GM12878 (cell line): ENCODE measurements at regions not wholly inside any gene's neighbourhood (a gene's known extent, or its start where the extent isn't known, plus 50 kb on each side); places are given as distances from the start of the nearest gene placed in this dataset.
"Not testable (repeated sequence)": the region's sequence is repeated elsewhere in the genome, so short reads cannot be mapped to it uniquely, and the experiment has no call there.

Experiments used
- CHD1 ChIP-seq: IDR thresholded peaks from 2 replicates; pipeline ENCODE4 v1.6.1; 2012; ENCODE audit warnings: low read depth, low read length, improper control_type of control experiment
- EZH2 ChIP-seq: IDR thresholded peaks from 2 replicates; pipeline ENCODE4 v1.6.1; 2012; ENCODE audit warnings: low read depth, mild to moderate bottlenecking, control low read depth, inconsistent platforms, low read length, borderline replicate concordance; ENCODE audit not compliant: control insufficient read depth
- FOS ChIP-seq: IDR thresholded peaks from 3 replicates; pipeline ENCODE4 v1.6.1; 2011; ENCODE audit warnings: borderline replicate concordance; ENCODE audit not compliant: insufficient read length; ENCODE audit errors: extremely low read depth
- MXI1 ChIP-seq: fragments of 150-350 bp; IDR thresholded peaks from 2 replicates; pipeline ENCODE4 v1.6.1; 2011; ENCODE audit warnings: low read depth, mild to moderate bottlenecking, inconsistent platforms, low read length, improper control_type of control experiment
- PAX5 ChIP-seq: IDR thresholded peaks from 2 replicates; pipeline ENCODE4 v1.6.1; 2011; ENCODE audit warnings: low read depth, low read length, borderline replicate concordance
- POLR2A ChIP-seq: IDR thresholded peaks from 2 replicates; pipeline ENCODE4 v1.6.1; 2011; ENCODE audit warnings: low read depth, mild to moderate bottlenecking, low read length
- SRF ChIP-seq, 2 experiments: IDR thresholded peaks; 2 replicates each; pipeline ENCODE4 v1.6.1; 2011; ENCODE audit warnings: low read depth in 2 of 2, low read length in 2 of 2, mild to moderate bottlenecking in 1 of 2, moderate library complexity in 1 of 2
- ZZZ3 ChIP-seq: IDR thresholded peaks from 2 replicates; pipeline ENCODE4 v1.6.1; 2011; ENCODE audit warnings: low read depth; ENCODE audit not compliant: control insufficient read depth, insufficient read length
- TF ChIP-seq, protein P1 (sequence below), 3 experiments: IDR thresholded peaks in 2 of 3; conservative IDR thresholded peaks in 1 of 3; 2 replicates each; pipeline ENCODE4 v1.5.1; 2011; ENCODE audit warnings: low read depth in 3 of 3, low read length in 3 of 3, mild to moderate bottlenecking in 3 of 3, control low read depth in 2 of 3, moderate library complexity in 2 of 3, inconsistent platforms in 1 of 3, mixed read lengths in 1 of 3; ENCODE audit not compliant: control insufficient read depth in 2 of 3, insufficient read depth in 1 of 3; ENCODE audit errors: extremely low read depth in 1 of 3
- TF ChIP-seq, protein P2 (sequence below): fragments of 450-650 bp; IDR thresholded peaks from 2 replicates; pipeline ENCODE4 v1.6.1; 2016; ENCODE audit warnings: mild to moderate bottlenecking, moderate library complexity, borderline replicate concordance
- TF ChIP-seq, protein P3 (sequence below): IDR thresholded peaks from 2 replicates; pipeline ENCODE4 v1.6.1; 2011; ENCODE audit warnings: mild to moderate bottlenecking, low read depth, low read length, moderate library complexity; ENCODE audit not compliant: insufficient replicate concordance
- TF ChIP-seq, protein P4 (sequence below): fragments of 450-650 bp; IDR thresholded peaks from 2 replicates; pipeline ENCODE4 v1.6.1; 2017; ENCODE audit warnings: borderline replicate concordance

DNA sequence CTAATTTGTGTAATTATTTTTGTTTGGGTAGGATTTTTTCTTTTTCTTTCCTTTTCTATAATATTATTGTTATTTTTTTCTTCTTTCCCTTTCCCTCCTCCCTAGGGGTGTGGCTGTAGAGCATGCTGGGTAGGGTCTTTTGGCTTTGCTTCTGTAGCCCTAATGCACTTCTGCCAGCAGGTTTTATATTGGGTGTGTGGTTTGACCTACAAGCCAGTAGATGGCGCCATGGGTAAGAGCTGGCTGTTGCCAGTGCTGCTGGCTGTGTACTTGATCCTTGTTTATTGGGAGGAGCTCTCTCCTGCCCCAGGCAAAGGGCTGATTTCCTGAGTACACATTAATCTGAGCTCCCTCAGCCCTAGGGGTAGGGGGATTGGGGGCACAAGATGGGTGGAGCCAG, 67.7 kb upstream of the PARP4 start:
- TF ChIP-seq POLR2A; CHD1; ZZZ3; FOS; EZH2; PAX5; SRF (IDR thresholded peaks at IDR 0.05; ENCODE audit: low read depth in 2 of 2, low read length in 2 of 2); MXI1: not testable (repeated sequence)
- TF ChIP-seq, protein P1, sequence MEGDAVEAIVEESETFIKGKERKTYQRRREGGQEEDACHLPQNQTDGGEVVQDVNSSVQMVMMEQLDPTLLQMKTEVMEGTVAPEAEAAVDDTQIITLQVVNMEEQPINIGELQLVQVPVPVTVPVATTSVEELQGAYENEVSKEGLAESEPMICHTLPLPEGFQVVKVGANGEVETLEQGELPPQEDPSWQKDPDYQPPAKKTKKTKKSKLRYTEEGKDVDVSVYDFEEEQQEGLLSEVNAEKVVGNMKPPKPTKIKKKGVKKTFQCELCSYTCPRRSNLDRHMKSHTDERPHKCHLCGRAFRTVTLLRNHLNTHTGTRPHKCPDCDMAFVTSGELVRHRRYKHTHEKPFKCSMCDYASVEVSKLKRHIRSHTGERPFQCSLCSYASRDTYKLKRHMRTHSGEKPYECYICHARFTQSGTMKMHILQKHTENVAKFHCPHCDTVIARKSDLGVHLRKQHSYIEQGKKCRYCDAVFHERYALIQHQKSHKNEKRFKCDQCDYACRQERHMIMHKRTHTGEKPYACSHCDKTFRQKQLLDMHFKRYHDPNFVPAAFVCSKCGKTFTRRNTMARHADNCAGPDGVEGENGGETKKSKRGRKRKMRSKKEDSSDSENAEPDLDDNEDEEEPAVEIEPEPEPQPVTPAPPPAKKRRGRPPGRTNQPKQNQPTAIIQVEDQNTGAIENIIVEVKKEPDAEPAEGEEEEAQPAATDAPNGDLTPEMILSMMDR (IDR thresholded peaks at IDR 0.05 in 2 of 3, conservative IDR thresholded peaks at IDR 0.05 in 1 of 3; ENCODE audit: control insufficient read depth in 2 of 3, extremely low read depth in 1 of 3, insufficient read depth in 1 of 3, low read depth in 3 of 3, low read length in 3 of 3), result peak; percentile 27 to 43 (median 42); a peak in 4 of 6 replicates
- TF ChIP-seq, protein P2, sequence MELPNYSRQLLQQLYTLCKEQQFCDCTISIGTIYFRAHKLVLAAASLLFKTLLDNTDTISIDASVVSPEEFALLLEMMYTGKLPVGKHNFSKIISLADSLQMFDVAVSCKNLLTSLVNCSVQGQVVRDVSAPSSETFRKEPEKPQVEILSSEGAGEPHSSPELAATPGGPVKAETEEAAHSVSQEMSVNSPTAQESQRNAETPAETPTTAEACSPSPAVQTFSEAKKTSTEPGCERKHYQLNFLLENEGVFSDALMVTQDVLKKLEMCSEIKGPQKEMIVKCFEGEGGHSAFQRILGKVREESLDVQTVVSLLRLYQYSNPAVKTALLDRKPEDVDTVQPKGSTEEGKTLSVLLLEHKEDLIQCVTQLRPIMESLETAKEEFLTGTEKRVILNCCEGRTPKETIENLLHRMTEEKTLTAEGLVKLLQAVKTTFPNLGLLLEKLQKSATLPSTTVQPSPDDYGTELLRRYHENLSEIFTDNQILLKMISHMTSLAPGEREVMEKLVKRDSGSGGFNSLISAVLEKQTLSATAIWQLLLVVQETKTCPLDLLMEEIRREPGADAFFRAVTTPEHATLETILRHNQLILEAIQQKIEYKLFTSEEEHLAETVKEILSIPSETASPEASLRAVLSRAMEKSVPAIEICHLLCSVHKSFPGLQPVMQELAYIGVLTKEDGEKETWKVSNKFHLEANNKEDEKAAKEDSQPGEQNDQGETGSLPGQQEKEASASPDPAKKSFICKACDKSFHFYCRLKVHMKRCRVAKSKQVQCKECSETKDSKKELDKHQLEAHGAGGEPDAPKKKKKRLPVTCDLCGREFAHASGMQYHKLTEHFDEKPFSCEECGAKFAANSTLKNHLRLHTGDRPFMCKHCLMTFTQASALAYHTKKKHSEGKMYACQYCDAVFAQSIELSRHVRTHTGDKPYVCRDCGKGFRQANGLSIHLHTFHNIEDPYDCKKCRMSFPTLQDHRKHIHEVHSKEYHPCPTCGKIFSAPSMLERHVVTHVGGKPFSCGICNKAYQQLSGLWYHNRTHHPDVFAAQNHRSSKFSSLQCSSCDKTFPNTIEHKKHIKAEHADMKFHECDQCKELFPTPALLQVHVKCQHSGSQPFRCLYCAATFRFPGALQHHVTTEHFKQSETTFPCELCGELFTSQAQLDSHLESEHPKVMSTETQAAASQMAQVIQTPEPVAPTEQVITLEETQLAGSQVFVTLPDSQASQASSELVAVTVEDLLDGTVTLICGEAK, result not testable (repeated sequence)
- TF ChIP-seq, protein P3, sequence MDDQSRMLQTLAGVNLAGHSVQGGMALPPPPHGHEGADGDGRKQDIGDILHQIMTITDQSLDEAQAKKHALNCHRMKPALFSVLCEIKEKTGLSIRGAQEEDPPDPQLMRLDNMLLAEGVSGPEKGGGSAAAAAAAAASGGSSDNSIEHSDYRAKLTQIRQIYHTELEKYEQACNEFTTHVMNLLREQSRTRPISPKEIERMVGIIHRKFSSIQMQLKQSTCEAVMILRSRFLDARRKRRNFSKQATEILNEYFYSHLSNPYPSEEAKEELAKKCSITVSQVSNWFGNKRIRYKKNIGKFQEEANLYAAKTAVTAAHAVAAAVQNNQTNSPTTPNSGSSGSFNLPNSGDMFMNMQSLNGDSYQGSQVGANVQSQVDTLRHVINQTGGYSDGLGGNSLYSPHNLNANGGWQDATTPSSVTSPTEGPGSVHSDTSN, result not testable (repeated sequence)
- TF ChIP-seq, protein P4, sequence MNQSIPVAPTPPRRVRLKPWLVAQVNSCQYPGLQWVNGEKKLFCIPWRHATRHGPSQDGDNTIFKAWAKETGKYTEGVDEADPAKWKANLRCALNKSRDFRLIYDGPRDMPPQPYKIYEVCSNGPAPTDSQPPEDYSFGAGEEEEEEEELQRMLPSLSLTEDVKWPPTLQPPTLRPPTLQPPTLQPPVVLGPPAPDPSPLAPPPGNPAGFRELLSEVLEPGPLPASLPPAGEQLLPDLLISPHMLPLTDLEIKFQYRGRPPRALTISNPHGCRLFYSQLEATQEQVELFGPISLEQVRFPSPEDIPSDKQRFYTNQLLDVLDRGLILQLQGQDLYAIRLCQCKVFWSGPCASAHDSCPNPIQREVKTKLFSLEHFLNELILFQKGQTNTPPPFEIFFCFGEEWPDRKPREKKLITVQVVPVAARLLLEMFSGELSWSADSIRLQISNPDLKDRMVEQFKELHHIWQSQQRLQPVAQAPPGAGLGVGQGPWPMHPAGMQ, result not testable (repeated sequence)
